Lung microvascular endothelial cell (primary cell): ENCODE measurements at regions not wholly inside any gene's neighbourhood (a gene's known extent, or its start where the extent isn't known, plus 50 kb on each side); places are given as distances from the start of the nearest gene placed in this dataset.
"Not testable (repeated sequence)": the region's sequence is repeated elsewhere in the genome, so short reads cannot be mapped to it uniquely, and the experiment has no call there.

Source experiments
- DNase-seq, 2 donors: peaks; one replicate each; pipeline versions ENCODE4 v3.0.0 to v3.0.0-alpha.2; 2010; ENCODE audit warnings: low read depth in 2 of 2

- DNase-seq, result peak; percentile 11 to 15
Measured at GRCh38 chr15:60134609-60135008, 130.5 kb downstream of the FOXB1 start.

DNA sequence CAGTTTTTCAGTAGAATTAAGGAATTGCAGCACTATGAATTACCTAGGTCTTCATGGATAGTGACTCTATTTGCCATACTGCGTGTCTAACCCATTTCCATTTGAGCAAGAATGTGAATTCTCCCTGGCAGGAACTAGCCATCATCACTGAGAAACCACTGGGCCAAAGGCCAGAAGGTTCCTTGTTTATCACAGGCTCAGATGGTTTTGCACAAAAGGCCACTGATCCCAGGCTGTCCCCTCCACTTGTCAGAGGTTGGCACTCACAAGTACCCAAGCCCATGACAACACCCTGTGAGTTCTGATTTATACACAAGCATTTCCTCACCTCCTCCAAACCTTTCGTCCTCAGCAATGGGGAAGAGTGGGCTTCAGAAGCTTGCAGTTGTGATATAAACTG is 131.8 kb downstream of the FOXB1 start:
- DNase-seq, result no peak

DNA sequence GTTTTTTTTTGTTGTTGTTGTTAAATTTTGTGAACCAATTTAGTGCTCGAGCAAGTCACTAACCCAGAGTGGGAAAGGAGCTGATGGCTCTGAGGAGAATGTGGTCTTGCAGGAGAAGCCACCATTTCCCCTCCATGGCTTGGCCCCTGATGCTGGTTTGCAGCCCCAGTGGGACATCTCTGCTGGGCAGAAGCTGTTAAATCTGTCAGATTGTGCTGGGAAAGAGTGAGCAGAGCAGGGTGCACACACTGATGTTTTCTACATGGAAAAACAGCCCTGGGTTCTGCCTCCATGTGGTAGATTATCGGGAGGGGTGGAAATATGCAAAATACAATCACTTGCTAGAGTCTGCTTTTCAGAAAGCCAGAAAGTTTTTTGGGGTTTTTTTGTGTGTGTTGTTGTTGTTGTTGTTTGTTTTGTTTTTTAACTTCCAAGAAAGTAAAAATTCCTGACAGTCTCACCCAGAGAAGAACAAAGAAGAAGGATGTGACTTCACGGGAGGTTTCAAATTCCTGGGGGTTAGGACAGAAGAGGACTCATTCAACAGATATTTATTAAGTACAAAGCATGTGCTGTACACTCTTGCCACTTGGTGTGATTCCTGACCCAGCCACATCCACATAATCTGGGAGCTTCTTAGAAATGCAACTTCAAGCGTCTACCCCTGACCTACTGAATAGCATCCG is 133.7 kb downstream of the FOXB1 start:
- DNase-seq, result no peak

DNA sequence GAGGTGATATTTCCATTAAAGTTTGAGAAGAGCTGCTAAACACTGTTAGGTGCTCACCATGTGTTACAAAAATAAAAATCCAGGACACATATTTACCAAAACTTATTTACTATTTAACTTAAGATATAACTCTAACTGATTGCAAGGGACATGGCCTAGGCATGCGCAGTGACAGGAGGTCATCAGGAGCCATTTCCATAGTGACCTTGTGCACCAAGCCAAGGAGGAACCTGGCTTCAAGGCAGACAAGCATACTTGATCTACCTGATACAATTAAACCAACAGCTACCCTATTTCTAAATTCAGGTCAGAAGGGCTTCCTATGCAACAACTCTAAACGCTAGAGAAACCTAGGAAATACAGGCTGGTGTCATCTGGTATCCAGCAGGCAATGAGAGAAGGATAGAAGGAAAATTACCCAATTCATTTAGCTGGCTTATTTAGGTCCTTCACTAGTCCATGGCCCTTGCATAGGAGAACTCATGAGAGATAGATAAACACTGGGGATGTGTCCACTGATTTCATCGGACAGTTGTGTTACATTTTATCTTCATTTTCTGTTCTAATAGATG is 134.4 kb downstream of the FOXB1 start:
- DNase-seq, result no peak

DNA sequence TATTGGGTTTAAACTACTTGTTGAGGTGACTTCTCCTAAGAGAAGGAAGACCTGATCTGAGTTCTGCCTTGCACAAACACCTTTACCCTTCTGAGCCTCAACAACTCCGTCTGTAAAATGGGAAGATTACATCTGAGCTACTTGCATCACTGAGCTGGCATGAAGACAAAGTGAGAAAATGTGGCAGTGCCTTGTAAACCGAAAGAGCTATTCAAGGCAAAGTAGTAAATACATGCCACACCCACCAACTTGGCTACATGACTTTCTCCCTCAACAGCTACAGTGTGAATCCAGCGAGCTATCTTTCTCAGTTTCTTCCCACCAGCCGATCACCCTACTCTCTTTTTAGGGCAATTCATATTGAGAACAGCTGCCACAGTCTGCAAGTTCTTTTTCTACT is 148.3 kb downstream of the FOXB1 start:
- no peak for DNase-seq

DNA sequence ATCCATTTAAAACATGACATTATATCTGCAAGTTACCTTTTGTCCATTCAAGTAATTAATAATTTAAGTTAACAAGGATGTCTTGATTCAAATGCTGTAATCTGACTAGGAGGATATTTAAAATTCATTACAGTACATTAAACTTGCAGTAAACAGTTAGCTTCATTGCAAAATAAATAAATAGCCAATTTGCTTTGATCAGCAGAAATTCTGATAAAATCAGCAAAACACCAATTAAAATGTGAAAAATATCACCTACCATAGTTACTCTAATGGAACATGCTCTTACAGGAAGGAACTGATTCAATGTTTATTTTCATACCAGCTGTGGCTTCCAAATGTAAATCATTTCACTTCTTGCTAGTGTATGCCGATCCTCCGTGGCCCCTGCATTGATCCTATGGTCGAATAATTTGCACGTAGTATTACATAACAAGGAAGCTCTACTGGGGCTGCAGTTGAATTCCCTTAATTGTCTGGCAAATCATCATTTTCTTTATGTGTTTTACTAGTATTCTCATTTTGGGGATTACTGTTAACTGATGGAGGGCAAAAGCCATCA is 150.7 kb downstream of the FOXB1 start:
- peak; percentile 1 to 38 for DNase-seq

- peak in 1 of 2 donors; percentile 25 for DNase-seq
Measured at GRCh38 chr15:60155661-60156060, 151.6 kb downstream of the FOXB1 start.

GRCh38 chr15:60160909-60161308 is 156.8 kb downstream of the FOXB1 start:
- DNase-seq, result no peak

- no peak for DNase-seq
Measured at GRCh38 chr15:60161704-60162103, 157.6 kb downstream of the FOXB1 start.

GRCh38 chr15:60162251-60162967 is 158.3 kb downstream of the FOXB1 start:
- DNase-seq, result no peak

DNA sequence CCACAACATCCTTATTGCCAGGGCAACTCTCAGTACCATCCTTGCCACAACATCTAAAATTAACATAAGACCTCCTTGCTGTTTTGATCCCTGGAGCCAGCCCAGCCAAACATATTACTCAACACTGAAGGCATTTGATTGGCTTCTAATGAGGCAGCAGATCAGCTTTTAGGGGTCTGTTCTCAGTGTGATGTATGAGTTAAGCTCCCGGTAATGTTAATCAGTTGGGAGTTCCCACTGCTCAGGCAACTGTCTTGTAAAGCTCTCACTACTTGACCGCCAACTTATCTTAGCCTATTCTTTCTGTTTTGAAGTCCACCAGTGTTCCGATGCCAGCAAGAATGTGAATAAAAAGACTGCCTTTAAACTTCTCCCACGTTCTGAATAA is 158.9 kb downstream of the FOXB1 start:
- no peak for DNase-seq

DNA sequence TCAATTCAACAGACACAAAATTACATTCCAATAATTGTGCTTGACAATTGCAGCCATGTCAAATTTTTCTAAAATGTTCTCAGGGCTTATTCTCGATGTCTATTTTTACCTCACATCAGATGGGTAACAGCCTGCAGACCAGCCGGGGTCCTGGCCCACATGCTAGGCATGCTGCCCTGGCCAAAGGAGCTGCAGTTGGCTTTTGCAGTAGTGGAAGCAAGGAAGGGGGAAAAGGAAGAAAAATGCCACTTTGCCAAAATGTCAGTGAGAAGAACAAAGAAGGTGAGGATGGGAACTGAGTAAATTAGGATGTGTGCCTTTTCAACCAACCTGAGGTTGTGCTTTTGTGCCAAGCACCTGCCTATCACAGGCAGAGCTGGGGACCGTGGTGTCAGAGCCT is 161.0 kb downstream of the FOXB1 start:
- DNase-seq, result no peak

GRCh38 chr15:60172143-60172542 is 168.0 kb downstream of the FOXB1 start:
- no peak for DNase-seq

DNA sequence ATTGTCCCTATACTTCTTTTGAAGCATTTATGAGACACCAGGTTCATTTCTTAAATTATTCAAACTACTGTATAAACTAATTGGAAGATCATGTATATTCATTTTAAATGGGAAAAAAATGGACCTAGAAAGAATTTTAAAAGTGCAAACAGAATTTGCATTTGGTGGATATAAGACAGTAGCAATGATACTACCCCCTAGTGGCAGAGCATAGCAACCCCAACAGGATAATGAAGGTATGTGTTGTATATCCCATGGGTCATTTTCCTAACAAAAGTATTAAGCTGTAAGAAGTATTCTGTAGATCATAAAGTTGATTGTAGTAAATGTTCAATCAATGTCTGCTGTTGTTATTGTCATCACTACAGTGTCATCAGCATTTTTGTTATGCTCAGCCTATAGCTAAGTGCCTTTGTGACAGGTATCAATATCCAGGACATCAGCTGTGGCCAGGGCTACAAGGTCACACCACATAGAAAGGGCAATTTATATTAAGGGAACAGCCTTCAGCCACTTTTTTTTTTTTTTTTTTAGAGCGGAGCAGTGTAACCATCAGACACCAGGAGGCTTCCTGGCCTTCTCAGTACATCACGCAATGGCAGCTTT is 175.8 kb downstream of the FOXB1 start:
- DNase-seq, result peak; percentile 59 to 68

- DNase-seq, result not testable (repeated sequence)
Measured at GRCh38 chr15:60181957-60182356, 177.8 kb downstream of the FOXB1 start.

DNA sequence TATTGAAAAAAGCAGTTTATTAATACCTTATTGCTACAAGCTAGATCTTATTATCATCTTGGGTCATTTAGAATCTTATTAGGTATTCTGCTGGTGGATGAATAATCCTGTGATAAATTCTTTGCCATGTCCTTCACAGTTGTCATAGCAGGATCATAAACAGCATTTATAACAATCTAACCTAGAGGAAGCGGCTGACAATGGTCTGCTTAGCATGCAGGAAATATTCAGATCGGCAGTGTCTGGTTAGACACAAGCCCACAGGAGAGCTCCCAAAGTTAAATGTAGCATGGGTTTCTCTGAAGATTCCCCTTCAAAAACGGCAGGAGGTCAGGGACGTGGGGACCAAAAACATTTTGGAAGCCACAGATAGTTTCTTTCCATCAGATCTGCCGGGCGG is 179.3 kb downstream of the FOXB1 start:
- peak; percentile 1 to 76 for DNase-seq

DNA sequence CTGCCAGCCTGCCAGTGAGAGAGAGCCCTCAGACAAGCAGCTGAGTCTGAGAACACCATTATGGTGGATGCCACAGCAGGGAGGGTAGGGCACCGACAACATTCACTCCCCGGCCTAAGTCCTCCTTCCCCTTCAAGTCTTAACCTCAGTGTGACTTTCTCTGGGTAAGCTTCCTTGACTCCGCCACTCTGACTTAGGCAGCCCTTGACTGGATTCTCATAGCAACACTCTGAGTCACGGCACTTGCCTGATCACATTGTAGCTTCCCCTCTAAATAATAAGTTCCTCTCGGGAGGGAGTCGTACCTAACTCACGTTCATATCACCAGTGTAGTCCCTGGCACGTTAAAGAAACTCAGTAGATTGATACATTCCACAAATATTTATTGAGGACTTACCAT is 180.5 kb downstream of the FOXB1 start:
- peak in 1 of 2 donors; percentile 2 for DNase-seq

- no peak for DNase-seq
Measured at GRCh38 chr15:60191016-60191415, 186.9 kb downstream of the FOXB1 start.

GRCh38 chr15:60191821-60192220 is 187.7 kb downstream of the FOXB1 start:
- DNase-seq, result no peak

DNA sequence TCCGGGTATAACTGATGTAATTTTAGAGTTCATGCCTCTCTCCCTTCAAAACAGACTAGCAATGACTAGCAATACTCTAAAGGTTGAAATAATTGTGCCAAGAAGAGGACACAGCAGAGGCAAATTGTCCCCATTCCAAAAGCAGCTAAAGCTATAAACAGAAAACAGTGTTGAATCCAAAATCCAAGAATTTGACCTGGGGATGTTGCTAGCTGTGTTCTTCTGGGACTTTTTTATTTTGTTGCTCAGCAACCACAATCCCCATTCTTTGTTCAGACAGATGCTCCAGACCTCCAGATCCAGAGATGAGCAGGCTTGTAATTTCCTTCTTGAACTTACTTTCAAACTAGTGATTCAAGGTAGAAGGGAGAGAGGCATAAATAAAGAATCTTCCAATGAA is 191.5 kb downstream of the FOXB1 start:
- no peak for DNase-seq

GRCh38 chr15:60204131-60204885 is 193.5 kb downstream of the ANXA2 start:
- DNase-seq, result no peak
